Endothelial cell of umbilical vein (primary cell): ENCODE measurements at regions not wholly inside any gene's neighbourhood (a gene's known extent, or its start where the extent isn't known, plus 50 kb on each side); places are given as distances from the start of the nearest gene placed in this dataset.

Experiments used
- BruUV-seq: library from RNA; stranded (reverse); fragments of 400-500 nt; replicated peaks from 2 replicates; lab custom pipeline; 2021; lab: Mats Ljungman, UMichigan
- CTCF ChIA-PET: fragments of 300-600, 350-600 bp; sonication (Branson Sonifier 250); formaldehyde crosslinking; loops from one replicate; lab custom pipeline; 2021; ENCODE audit warnings: antibody characterized with exemption, inconsistent platforms; lab: Charles Lee
- POLR2A ChIA-PET: fragments of 300-600, 350-600 bp; sonication (Branson Sonifier 250); formaldehyde crosslinking; loops from one replicate; lab custom pipeline; 2021; ENCODE audit warnings: antibody characterized with exemption, inconsistent platforms; lab: Charles Lee
- DNase-seq: peaks from one replicate; pipeline ENCODE4 v3.0.0-alpha.2; 2011; ENCODE audit warnings: low read depth, low spot score
- FAIRE-seq: peaks from 2 replicates; lab custom pipeline; 2011; peaks lifted over from hg19 to GRCh38; lab: Jason Lieb, UNC
- H2AFZ ChIP-seq: 2 replicates; pipeline ENCODE4 v1.6.0; 2012; ENCODE audit warnings: low read depth, low read length, control low read depth, inconsistent platforms
- H3K27ac ChIP-seq: 2 replicates; pipeline ENCODE4 v1.5.1; 2011; ENCODE audit warnings: low read depth, mild to moderate bottlenecking, control low read depth, low read length, moderate library complexity; ENCODE audit not compliant: insufficient read depth
- H3K27me3 ChIP-seq, 2 experiments: 2 replicates each; pipeline versions ENCODE4 v1.6.0 to v1.6.1; 2011; ENCODE audit warnings: low read length in 2 of 2, mixed read lengths in 1 of 2; ENCODE audit not compliant: control insufficient read depth in 2 of 2, insufficient read depth in 2 of 2
- H3K36me3 ChIP-seq, 2 experiments: 2 replicates in 1 of 2; 3 replicates in 1 of 2; pipeline ENCODE4 v1.5.1; 2011; ENCODE audit warnings: low read length in 2 of 2, mild to moderate bottlenecking in 1 of 2, moderate library complexity in 1 of 2; ENCODE audit not compliant: control insufficient read depth in 2 of 2, insufficient read depth in 2 of 2; ENCODE audit errors: extremely low read depth in 1 of 2
- H3K4me1 ChIP-seq: 3 replicates; pipeline ENCODE4 v1.5.1; 2011; ENCODE audit warnings: mild to moderate bottlenecking, low read length; ENCODE audit not compliant: control insufficient read depth, insufficient read depth; ENCODE audit errors: extremely low read depth
- H3K4me2 ChIP-seq: 2 replicates; pipeline ENCODE4 v1.6.1; 2011; ENCODE audit warnings: low read length, control low read depth, mixed read lengths; ENCODE audit not compliant: insufficient read depth
- H3K4me3 ChIP-seq, 3 experiments: fragments of 200-600 bp in 1 of 3; sonication (generic), shearing (Covaris generic) in 1 of 3; replicated peaks in 1 of 3; 2 replicates each; pipeline ENCODE4 v1.5.1; 2011 to 2016; ENCODE audit warnings: control low read depth in 3 of 3, low read length in 3 of 3, mild to moderate bottlenecking in 2 of 3, inconsistent platforms in 1 of 3, low read depth in 1 of 3, moderate library complexity in 1 of 3; ENCODE audit not compliant: insufficient read depth in 1 of 3
- H3K79me2 ChIP-seq: 2 replicates; pipeline ENCODE4 v1.6.0; 2012; ENCODE audit warnings: low read length, inconsistent platforms; ENCODE audit not compliant: control insufficient read depth, insufficient read depth
- H3K9ac ChIP-seq: replicated peaks from 2 replicates; pipeline ENCODE3; 2011; ENCODE audit warnings: low read length, control low read depth; ENCODE audit not compliant: insufficient read depth; ENCODE audit errors: extremely low read depth
- H3K9me1 ChIP-seq: replicated peaks from 3 replicates; pipeline ENCODE4 v1.6.0; 2011; ENCODE audit warnings: mild to moderate bottlenecking, low read length; ENCODE audit not compliant: control insufficient read depth, insufficient read depth; ENCODE audit errors: extremely low read depth
- H3K9me3 ChIP-seq: replicated peaks from 2 replicates; pipeline ENCODE4 v1.5.1; 2012; ENCODE audit warnings: low read length, inconsistent platforms; ENCODE audit not compliant: control insufficient read depth, insufficient read depth
- H4K20me1 ChIP-seq: replicated peaks from 2 replicates; pipeline ENCODE3; 2011; ENCODE audit warnings: mild to moderate bottlenecking, low read length; ENCODE audit not compliant: control insufficient read depth, insufficient read depth; ENCODE audit errors: extremely low read depth
- EZH2 ChIP-seq: IDR thresholded peaks from 2 replicates; pipeline ENCODE4 v1.6.1; 2012; ENCODE audit warnings: borderline replicate concordance, low read depth, mild to moderate bottlenecking, moderate library complexity, low read length, inconsistent platforms; ENCODE audit not compliant: severe bottlenecking
- GATA2 ChIP-seq: IDR thresholded peaks from 2 replicates; pipeline ENCODE4 v1.7.0; 2011; ENCODE audit warnings: low read depth, mild to moderate bottlenecking, moderate library complexity, mixed read lengths, low read length; ENCODE audit not compliant: insufficient read length, insufficient read depth
- JUN ChIP-seq: IDR thresholded peaks from 2 replicates; pipeline ENCODE4 v1.6.1; 2011; ENCODE audit warnings: borderline replicate concordance, low read depth; ENCODE audit not compliant: insufficient read length, insufficient read depth
- MAX ChIP-seq: IDR thresholded peaks from 2 replicates; pipeline ENCODE4 v1.6.1; 2011; ENCODE audit not compliant: insufficient read depth, insufficient read length
- MYC ChIP-seq: IDR thresholded peaks from one replicate; pipeline ENCODE4 v1.6.1; 2011; ENCODE audit warnings: mild to moderate bottlenecking, low read depth, low read length
- POLR2A ChIP-seq: IDR thresholded peaks from 2 replicates; pipeline ENCODE4 v1.6.1; 2012; ENCODE audit warnings: low read depth, mild to moderate bottlenecking, control low read depth, low read length
- POLR2AphosphoS5 ChIP-seq: IDR thresholded peaks from 2 replicates; pipeline ENCODE4 v1.6.1; 2012; ENCODE audit warnings: low read depth, mild to moderate bottlenecking, control low read depth, low read length, moderate library complexity; ENCODE audit not compliant: insufficient read depth
- dilution Hi-C: fragments of 300-500 bp; cut with MboI; formaldehyde crosslinking; loops from one replicate; pipeline ENCODE4 v1.15.0; 2019; ENCODE audit warnings: low sequenced_read_pairs; ENCODE audit not compliant: extremely low pct_ligation_motif_present
- intact Hi-C: fragments of 100-400 bp; cut with micrococcal nuclease; formaldehyde crosslinking; loops from one replicate; pipeline ENCODE4 v1.10.0; 2022

- no peak overlapping the region for H2AFZ ChIP-seq
- H3K9me1 ChIP-seq: no peaks in the 10 kb centered on the region
- H3K36me3 ChIP-seq: no peaks in the 10 kb centered on the region
- no peak overlapping the region for H3K27ac ChIP-seq
- no peaks in the 10 kb centered on the region for H3K79me2 ChIP-seq
- H3K9ac ChIP-seq: no peak overlapping the region
- H3K4me2 ChIP-seq: no peak overlapping the region
- BruUV-seq: no TSS peak
- peaks cover 0 to 3% of the 10 kb centered on the region in 2 experiments for H3K27me3 ChIP-seq
- ChIA-PET POLR2A (no interaction called here), CTCF (no interaction called here)
- FAIRE-seq (no peak), DNase-seq (no peak)
- TF ChIP-seq POLR2A (no peak), EZH2 (no peak), GATA2 (no peak), POLR2AphosphoS5 (no peak), MAX (no peak), JUN (no peak), MYC (no peak)
- no peaks in the 10 kb centered on the region for H3K9me3 ChIP-seq
- dilution Hi-C loops (no loop called here), intact Hi-C loops (no loop called here)
- no peak overlapping the region for H3K4me3 ChIP-seq
- no peaks in the 10 kb centered on the region for H3K4me1 ChIP-seq
- no peaks in the 10 kb centered on the region for H4K20me1 ChIP-seq
Observed at GRCh38 chr13:37919329-37919880, 49.8 kb upstream of the TRPC4 start.
